Tongue (tissue), 1 donor: ENCODE measurements at regions not wholly inside any gene's neighbourhood (a gene's known extent, or its start where the extent isn't known, plus 50 kb on each side); places are given as distances from the start of the nearest gene placed in this dataset.

Source experiments
- DNase-seq: peaks from one replicate; pipeline ENCODE4 v3.0.0-alpha.2; 2015

DNA sequence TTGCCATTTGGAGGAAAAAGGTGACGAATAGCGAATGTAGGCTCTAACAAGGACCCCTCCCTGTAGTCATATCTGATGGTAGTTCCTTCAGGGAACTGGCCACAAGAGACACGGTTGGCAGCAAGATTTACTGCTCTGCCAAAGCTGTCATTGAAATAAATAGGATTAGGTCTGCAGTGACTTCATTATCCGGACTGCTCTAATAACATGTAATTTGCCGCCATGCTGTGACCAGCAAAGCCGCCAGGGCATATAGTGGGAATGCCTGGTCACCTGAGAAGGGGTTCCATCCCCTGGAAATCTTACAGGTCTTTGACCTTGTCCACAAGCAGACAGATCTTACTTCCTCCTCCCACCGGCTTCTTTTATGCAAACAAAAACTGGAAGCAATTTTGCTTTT, 59.4 kb upstream of the LAPTM4A start:
- DNase-seq, result no peak

DNA sequence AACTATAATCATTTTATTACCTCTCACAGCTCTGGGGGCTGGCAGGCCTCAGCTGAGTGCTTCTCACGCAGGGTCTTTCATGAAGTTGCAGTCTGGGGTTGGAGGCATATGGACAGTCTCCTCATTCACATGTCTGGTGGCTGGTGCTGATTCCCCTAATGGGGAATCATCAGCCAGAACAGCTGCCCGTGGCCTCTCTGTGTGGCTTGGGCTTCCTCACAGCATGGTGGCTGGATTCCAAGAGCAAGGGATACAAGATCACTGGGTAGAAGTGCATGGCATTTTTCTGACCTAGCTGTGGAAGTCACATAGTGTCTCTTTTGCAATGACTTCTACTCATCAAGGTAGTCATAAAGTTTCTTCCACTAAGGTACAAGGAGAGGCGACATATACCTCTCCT, 59.0 kb upstream of the LAPTM4A start:
- DNase-seq, result no peak

DNA sequence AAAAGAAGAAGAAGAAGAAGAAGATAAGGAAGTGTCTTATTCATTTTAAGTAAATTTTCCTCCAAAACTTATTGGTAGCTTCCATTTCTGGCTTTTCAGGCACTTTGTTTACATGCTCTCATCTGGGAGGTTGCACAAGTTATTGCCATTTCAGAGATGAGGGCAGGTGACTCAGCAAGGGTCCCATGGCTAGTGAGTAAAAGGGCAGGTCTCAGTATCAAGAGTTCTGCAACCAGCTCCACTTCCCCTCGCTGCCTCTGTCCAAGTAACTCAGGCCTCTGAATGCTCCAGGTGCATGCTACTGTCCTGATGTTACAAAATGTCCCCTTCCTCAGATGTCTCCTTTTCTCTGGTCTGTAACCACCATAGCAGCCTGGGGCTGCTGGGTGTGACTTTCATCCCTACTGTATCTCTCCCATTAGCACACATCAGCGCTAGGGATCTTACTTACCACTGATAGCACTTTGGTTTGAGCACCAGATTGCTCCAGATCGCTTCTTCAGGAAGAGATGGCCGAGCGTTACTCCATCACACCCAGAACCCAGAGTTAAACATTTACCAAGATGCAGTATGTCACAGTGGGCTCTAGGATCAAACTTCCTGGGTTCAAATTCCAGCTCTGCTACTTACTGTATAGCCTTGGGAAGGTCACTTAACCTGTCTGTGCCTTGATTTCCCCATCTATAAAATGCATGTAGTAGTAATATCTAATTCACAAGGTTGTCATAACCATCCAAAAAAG, 57.4 kb upstream of the LAPTM4A start:
- DNase-seq, result no peak

DNA sequence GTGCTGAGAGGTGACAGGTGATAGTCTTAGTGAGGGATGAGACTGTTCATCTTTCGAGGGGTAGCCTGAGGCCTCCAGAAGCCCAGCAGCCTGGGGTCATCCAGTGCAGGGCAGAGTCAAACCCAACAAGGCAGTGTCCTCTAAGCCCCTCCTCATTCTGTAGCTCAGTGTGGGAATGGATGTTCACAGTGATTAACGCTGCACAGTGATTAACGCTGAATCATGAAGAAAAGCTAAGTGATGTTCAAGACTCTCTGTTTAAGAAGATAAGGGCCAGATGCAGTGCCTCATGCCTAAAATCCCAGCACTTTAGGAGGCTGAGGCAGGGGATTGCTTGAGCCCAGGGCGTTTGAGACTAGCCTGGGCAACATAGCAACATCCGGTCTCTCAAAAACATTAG, 56.3 kb upstream of the LAPTM4A start:
- DNase-seq, result no peak

DNA sequence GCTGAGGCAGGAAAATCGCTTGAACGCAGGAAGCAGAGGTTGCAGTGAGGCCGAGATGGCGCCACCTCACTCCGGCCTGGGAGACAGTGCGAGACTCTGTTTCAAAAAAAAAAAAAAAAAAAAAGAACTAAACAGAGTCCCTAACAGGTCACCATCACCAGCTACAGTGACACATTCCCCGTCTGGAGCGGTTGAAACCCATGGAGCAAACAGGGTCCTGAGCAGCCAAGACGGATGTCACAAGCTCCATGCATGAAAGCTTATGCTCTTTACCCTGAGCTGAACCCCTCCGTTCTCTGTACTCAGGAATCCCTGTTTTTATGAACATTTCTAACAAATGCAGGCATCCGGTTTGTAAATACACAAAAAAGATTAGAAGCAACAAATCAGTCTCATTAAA, 55.9 kb upstream of the LAPTM4A start:
- no peak for DNase-seq

DNA sequence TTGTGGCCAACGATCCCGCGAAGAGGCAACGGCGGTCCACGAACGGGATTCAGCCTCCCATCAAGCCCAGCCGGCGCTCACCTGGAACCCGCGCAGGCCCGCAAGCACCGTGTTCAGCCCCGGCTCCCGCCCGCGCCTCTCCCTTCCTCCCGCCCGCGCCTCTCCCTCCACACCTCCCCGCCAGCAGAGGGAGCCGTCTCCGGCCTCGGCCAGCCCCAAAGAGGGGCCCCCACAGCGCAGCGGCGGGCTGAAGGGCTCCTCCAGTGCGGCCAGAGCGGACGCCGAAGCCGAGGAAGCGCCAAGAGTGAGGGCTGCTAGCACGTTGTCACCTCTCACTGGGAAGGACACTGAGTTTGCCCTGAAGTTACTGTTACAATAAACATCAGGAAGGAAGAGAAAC, 55.3 kb upstream of the LAPTM4A start:
- DNase-seq, result peak; percentile 33

DNA sequence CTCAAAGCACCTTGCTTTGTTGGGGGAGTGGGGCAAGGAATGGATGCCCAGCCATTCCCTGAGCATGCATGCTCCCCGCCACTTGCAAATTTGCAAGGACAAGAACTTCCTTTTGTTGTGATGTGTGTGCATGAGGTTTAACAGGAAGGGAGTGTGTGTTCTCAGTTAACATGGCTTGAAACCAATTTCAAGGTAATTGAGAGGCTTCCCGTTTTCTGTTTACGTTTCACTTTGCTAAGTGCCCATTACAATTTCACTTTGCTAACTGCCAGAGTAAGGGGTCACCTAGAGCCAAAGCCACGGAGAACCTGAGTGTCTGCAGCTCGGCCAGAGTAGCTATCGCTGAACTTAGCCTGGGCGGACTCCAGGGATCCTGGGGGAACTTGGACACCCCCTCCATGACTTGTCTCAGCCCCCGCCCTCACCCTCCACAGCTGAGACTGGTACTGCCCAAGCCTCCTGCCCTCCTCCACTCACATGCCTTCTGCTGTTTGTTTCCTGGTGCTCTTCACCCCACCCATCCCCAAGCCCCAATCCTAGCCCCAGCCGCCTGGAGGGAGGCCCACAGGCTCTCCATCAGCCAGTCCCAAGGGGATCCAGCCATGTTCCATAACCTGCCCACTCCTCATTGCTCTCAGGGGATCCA, 53.6 kb upstream of the LAPTM4A start:
- no peak for DNase-seq

DNA sequence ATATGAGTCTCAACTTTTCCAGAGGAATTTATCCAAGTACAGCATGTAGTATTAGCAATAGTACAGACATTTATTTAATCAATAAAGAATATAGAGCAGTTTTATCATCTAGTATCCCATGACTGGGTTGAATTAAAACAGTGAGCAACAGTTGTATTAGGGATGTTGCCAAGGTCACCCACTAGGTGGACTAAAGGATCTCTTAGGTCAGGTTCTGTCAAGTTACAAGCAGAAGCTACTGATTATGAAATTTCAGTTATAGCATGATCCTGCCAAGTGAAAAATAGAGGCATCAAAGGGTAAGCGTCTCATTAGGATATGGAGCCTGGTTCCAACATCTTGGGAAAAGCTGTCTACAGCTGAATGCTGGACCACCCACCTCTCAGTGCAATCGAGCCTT, 52.1 kb upstream of the LAPTM4A start:
- no peak for DNase-seq
